ENCODE measurements at regions not wholly inside any gene's neighbourhood (a gene's known extent, or its start where the extent isn't known, plus 50 kb on each side); places are given as distances from the start of the nearest gene placed in this dataset.
"Not testable (repeated sequence)": the region's sequence is repeated elsewhere in the genome, so short reads cannot be mapped to it uniquely, and the experiment has no call there.

- TF ChIP-seq CTCF (IDR thresholded peaks at IDR 0.05; ENCODE audit: extremely low read depth, low read depth, low read length): no peak
- H2AFZ ChIP-seq (ENCODE audit: low read length): no peak overlapping the region
- no peaks in the 10 kb centered on the region for H3K9me3 ChIP-seq (ENCODE audit: low read depth, low read length)
Measured at GRCh38 chr7:68078157-68078710, 1081.6 kb downstream of the TYW1 start.

GRCh38 chr7:68082066-68082960 lies 1085.7 kb downstream of the TYW1 start:
- not testable (repeated sequence) for H3K36me3 ChIP-seq (ENCODE audit: insufficient read depth, low read length); H3K9me3 ChIP-seq (ENCODE audit: low read depth, low read length); H3K27ac ChIP-seq (ENCODE audit: low read depth, low read length); H3K4me1 ChIP-seq (ENCODE audit: insufficient read depth, low read length); H4K20me1 ChIP-seq (ENCODE audit: insufficient read depth, low read length); H3K4me3 ChIP-seq (ENCODE audit: insufficient read depth, low read length); H3K27me3 ChIP-seq (ENCODE audit: insufficient read depth, low read length); H3K79me2 ChIP-seq (ENCODE audit: insufficient read depth, low read length); DNase-seq (ENCODE audit: insufficient read length, low spot score, missing footprints); H2AFZ ChIP-seq (ENCODE audit: low read length); H3K4me2 ChIP-seq (ENCODE audit: insufficient read depth, low read length)

More at GRCh38 chr7:68078157-68078710, 1081.6 kb downstream of the TYW1 start:
- no peaks in the 10 kb centered on the region for H3K79me2 ChIP-seq (ENCODE audit: insufficient read depth, low read length)
- H3K27ac ChIP-seq (ENCODE audit: low read depth, low read length): no peak overlapping the region
- DNase-seq (ENCODE audit: insufficient read length, low spot score, missing footprints): no peak
- no peaks in the 10 kb centered on the region for H4K20me1 ChIP-seq (ENCODE audit: insufficient read depth, low read length)
- H3K36me3 ChIP-seq (ENCODE audit: insufficient read depth, low read length): no peaks in the 10 kb centered on the region
- no peaks in the 10 kb centered on the region for H3K27me3 ChIP-seq (ENCODE audit: insufficient read depth, low read length)
- H3K4me3 ChIP-seq (ENCODE audit: insufficient read depth, low read length): no peak overlapping the region
- no peaks in the 10 kb centered on the region for H3K4me1 ChIP-seq (ENCODE audit: insufficient read depth, low read length)
- H3K4me2 ChIP-seq (ENCODE audit: insufficient read depth, low read length): no peak overlapping the region

DNA sequence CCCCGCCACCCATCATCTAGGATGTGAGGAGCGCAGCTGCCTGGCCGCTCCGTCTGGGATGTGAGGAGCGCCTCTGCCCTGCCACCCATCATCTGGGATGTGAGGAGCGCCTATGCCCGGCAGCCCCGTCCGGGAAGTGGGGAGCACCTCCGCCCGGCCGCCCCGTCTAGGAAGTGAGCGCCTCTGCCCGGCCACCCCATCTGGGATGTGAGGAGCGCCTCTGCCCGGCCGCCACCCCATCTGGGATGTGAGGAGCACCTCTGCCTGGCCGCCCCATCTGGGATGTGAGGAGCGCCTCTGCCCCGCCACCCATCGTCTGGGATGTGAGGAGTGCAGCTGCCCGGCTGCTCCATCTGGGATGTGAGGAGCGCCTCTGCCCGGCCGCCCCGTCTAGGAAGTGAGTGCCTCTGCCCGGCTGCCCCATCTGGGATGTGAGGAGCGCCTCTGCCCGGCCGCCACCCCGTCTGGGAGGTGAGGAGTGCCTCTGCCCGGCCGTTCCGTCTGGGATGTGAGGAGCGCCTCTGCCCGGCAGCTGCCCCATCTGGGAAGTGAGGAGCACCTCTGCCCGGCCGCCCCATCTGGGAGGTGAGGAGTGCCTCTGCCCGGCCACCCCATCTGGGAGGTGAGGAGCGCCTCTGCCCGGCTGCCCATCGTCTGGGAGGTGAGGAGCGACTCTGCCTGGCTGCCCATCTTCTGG lies 1086.5 kb downstream of the TYW1 start:
- DNase-seq (ENCODE audit: insufficient read length, low spot score, missing footprints); H2AFZ ChIP-seq (ENCODE audit: low read length); H3K4me2 ChIP-seq (ENCODE audit: insufficient read depth, low read length); H3K9me3 ChIP-seq (ENCODE audit: low read depth, low read length); H3K36me3 ChIP-seq (ENCODE audit: insufficient read depth, low read length); H3K27me3 ChIP-seq (ENCODE audit: insufficient read depth, low read length); H4K20me1 ChIP-seq (ENCODE audit: insufficient read depth, low read length); H3K79me2 ChIP-seq (ENCODE audit: insufficient read depth, low read length); H3K4me3 ChIP-seq (ENCODE audit: insufficient read depth, low read length); H3K27ac ChIP-seq (ENCODE audit: low read depth, low read length); H3K4me1 ChIP-seq (ENCODE audit: insufficient read depth, low read length): not testable (repeated sequence)

DNA sequence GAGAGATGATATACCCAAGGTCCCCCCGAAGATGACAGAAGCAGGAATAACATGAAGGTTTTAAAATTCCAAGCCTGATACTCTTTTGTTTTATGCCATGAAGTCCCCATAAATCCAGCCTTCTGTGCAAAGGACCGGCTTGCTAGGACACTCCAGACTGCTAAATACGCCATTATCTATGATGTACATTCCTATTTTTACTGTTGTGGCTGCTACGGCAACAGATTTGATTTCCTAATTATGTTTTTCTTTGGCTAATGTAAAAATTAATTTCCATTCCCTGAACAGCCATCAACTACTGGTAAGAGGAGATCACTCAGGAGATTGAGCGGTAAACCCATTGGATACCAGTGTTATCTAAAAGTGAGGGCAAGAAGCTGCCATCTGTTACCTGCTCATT lies 1090.8 kb downstream of the TYW1 start:
- Histone ChIP-seq H4K20me1 (ENCODE audit: insufficient read depth, low read length) (no peaks in the 10 kb centered on the region), H3K36me3 (ENCODE audit: insufficient read depth, low read length) (no peaks in the 10 kb centered on the region), H3K27ac (ENCODE audit: low read depth, low read length) (no peak overlapping the region), H3K4me2 (ENCODE audit: insufficient read depth, low read length) (no peak overlapping the region), H2AFZ (ENCODE audit: low read length) (no peak overlapping the region), H3K4me3 (ENCODE audit: insufficient read depth, low read length) (no peak overlapping the region), H3K27me3 (ENCODE audit: insufficient read depth, low read length) (no peaks in the 10 kb centered on the region), H3K9me3 (ENCODE audit: low read depth, low read length) (no peaks in the 10 kb centered on the region), H3K4me1 (ENCODE audit: insufficient read depth, low read length) (no peaks in the 10 kb centered on the region), H3K79me2 (ENCODE audit: insufficient read depth, low read length) (no peaks in the 10 kb centered on the region)
- no peak for DNase-seq (ENCODE audit: insufficient read length, low spot score, missing footprints)
- TF ChIP-seq CTCF (IDR thresholded peaks at IDR 0.05; ENCODE audit: extremely low read depth, low read depth, low read length): no peak

Measured in osteoblast (primary cell).